H9 (cell line): ENCODE measurements at regions not wholly inside any gene's neighbourhood (a gene's known extent, or its start where the extent isn't known, plus 50 kb on each side); places are given as distances from the start of the nearest gene placed in this dataset.

Experiments
- DNase-seq: peaks from one replicate; pipeline ENCODE4 v3.0.0-alpha.2; 2017
- H2AFZ ChIP-seq: one replicate; pipeline ENCODE4 v1.6.1; 2013; ENCODE audit warnings: mild to moderate bottlenecking, low read length, control low read depth, moderate library complexity
- H2AK5ac ChIP-seq: 2 replicates; pipeline ENCODE4 v1.6.1; 2013; ENCODE audit warnings: low read length, control low read depth, mixed read lengths; ENCODE audit not compliant: insufficient read length
- H2BK120ac ChIP-seq: one replicate; pipeline ENCODE4 v1.6.1; 2013; ENCODE audit warnings: low read depth, mild to moderate bottlenecking, low read length, control low read depth, inconsistent platforms; ENCODE audit not compliant: poor library complexity, severe bottlenecking
- H2BK12ac ChIP-seq: 2 replicates; pipeline ENCODE4 v1.6.1; 2013; ENCODE audit warnings: low read length, control low read depth, mixed read lengths, low read depth; ENCODE audit not compliant: insufficient read length
- H2BK15ac ChIP-seq: 2 replicates; pipeline ENCODE4 v1.6.1; 2013; ENCODE audit warnings: low read depth, low read length, control low read depth
- H2BK20ac ChIP-seq: one replicate; pipeline ENCODE4 v1.6.1; 2013; ENCODE audit warnings: low read depth, mild to moderate bottlenecking, low read length, control low read depth, inconsistent platforms; ENCODE audit not compliant: poor library complexity, severe bottlenecking
- H2BK5ac ChIP-seq: 2 replicates; pipeline ENCODE4 v1.6.1; 2013; ENCODE audit warnings: low read length, control low read depth, mixed read lengths; ENCODE audit not compliant: insufficient read length
- H3K14ac ChIP-seq: 2 replicates; pipeline ENCODE4 v1.6.1; 2013; ENCODE audit warnings: low read length, control low read depth; ENCODE audit not compliant: insufficient read depth
- H3K18ac ChIP-seq: 2 replicates; pipeline ENCODE4 v1.6.1; 2013; ENCODE audit warnings: low read depth, mild to moderate bottlenecking, mixed read lengths, low read length, control low read depth; ENCODE audit not compliant: insufficient read length
- H3K23ac ChIP-seq: 2 replicates; pipeline ENCODE4 v1.6.1; 2013; ENCODE audit warnings: low read length, control low read depth, mixed read lengths, low read depth; ENCODE audit not compliant: insufficient read length
- H3K23me2 ChIP-seq: 2 replicates; pipeline ENCODE4 v1.6.1; 2013; ENCODE audit warnings: low read depth, mild to moderate bottlenecking, mixed read lengths, low read length, control low read depth; ENCODE audit not compliant: insufficient read length, poor library complexity, severe bottlenecking
- H3K27ac ChIP-seq: 2 replicates; pipeline ENCODE4 v1.5.1; 2013; ENCODE audit warnings: low read length, control low read depth, mixed read lengths, low read depth; ENCODE audit not compliant: insufficient read length
- H3K27me3 ChIP-seq: 2 replicates; pipeline ENCODE4 v1.6.1; 2013; ENCODE audit warnings: low read length, control low read depth, inconsistent platforms; ENCODE audit not compliant: insufficient read depth
- H3K4ac ChIP-seq: 2 replicates; pipeline ENCODE4 v1.6.1; 2013; ENCODE audit warnings: low read depth, mild to moderate bottlenecking, control low read depth, inconsistent platforms, low read length, moderate library complexity
- H3K4me1 ChIP-seq: 2 replicates; pipeline ENCODE4 v1.6.1; 2013; ENCODE audit warnings: low read length, control low read depth, inconsistent platforms; ENCODE audit not compliant: insufficient read depth
- H3K4me2 ChIP-seq: 2 replicates; pipeline ENCODE4 v1.6.1; 2013; ENCODE audit warnings: low read length, control low read depth, mixed read lengths; ENCODE audit not compliant: insufficient read length, insufficient read depth
- H3K56ac ChIP-seq: 2 replicates; pipeline ENCODE4 v1.6.1; 2013; ENCODE audit warnings: low read depth, mild to moderate bottlenecking, mixed read lengths, low read length, control low read depth; ENCODE audit not compliant: insufficient read length
- H3K79me1 ChIP-seq: 2 replicates; pipeline ENCODE4 v1.6.1; 2013; ENCODE audit warnings: low read depth, mild to moderate bottlenecking, moderate library complexity, low read length, control low read depth, inconsistent platforms; ENCODE audit not compliant: insufficient read depth, poor library complexity, severe bottlenecking
- H3K79me2 ChIP-seq: 2 replicates; pipeline ENCODE4 v1.6.1; 2013; ENCODE audit warnings: low read length, control low read depth, inconsistent platforms; ENCODE audit not compliant: insufficient read depth
- H3K9ac ChIP-seq: 2 replicates; pipeline ENCODE4 v1.6.1; 2013; ENCODE audit warnings: low read length, control low read depth, mixed read lengths; ENCODE audit not compliant: insufficient read length; ENCODE audit errors: extremely low read depth
- H3K9me3 ChIP-seq: one replicate; pipeline ENCODE4 v1.6.1; 2013; ENCODE audit warnings: low read depth, low read length, inconsistent platforms; ENCODE audit not compliant: control insufficient read depth
- H3T11ph ChIP-seq: one replicate; pipeline ENCODE4 v1.6.1; 2013; ENCODE audit warnings: mild to moderate bottlenecking, low read length, control low read depth, inconsistent platforms
- H4K20me1 ChIP-seq: one replicate; pipeline ENCODE4 v1.6.1; 2013; ENCODE audit not compliant: control insufficient read depth, insufficient read length, insufficient read depth
- H4K5ac ChIP-seq: 2 replicates; pipeline ENCODE4 v1.6.1; 2013; ENCODE audit warnings: low read depth, mild to moderate bottlenecking, mixed read lengths, low read length, control low read depth; ENCODE audit not compliant: insufficient read length
- H4K8ac ChIP-seq: replicated peaks from 2 replicates; pipeline ENCODE4 v1.6.1; 2013; ENCODE audit warnings: low read length, control low read depth, mixed read lengths, low read depth; ENCODE audit not compliant: insufficient read length
- H4K91ac ChIP-seq: 2 replicates; pipeline ENCODE4 v1.6.1; 2013; ENCODE audit warnings: low read depth, mild to moderate bottlenecking, moderate library complexity, mixed read lengths, low read length, control low read depth; ENCODE audit not compliant: insufficient read length
- H3K27ac Mint-ChIP-seq, 3 experiments: 2 replicates in 2 of 3; 3 replicates in 1 of 3; pipeline ENCODE4 v1.8.0; 2020 to 2021; ENCODE audit warnings: mixed read lengths in 3 of 3, mild to moderate bottlenecking in 1 of 3, moderate library complexity in 1 of 3
- H3K27me3 Mint-ChIP-seq: 2 replicates; pipeline ENCODE4 v1.8.0; 2021; ENCODE audit warnings: low read depth, mild to moderate bottlenecking, moderate library complexity, mixed read lengths
- H3K36me3 Mint-ChIP-seq, 3 experiments: 2 replicates in 2 of 3; 3 replicates in 1 of 3; pipeline ENCODE4 v1.8.0; 2020 to 2021; ENCODE audit warnings: low read depth in 3 of 3, mixed read lengths in 3 of 3; ENCODE audit not compliant: insufficient read depth in 1 of 3
- H3K4me1 Mint-ChIP-seq, 2 experiments: 2 replicates each; pipeline ENCODE4 v1.8.0; 2020; ENCODE audit warnings: mixed read lengths in 2 of 2
- H3K4me3 Mint-ChIP-seq, 2 experiments: 2 replicates in 1 of 2; 3 replicates in 1 of 2; pipeline ENCODE4 v1.8.0; 2020 to 2021; ENCODE audit warnings: mild to moderate bottlenecking in 2 of 2, mixed read lengths in 2 of 2, moderate library complexity in 1 of 2
- H3K9me3 Mint-ChIP-seq, 2 experiments: 2 replicates in 1 of 2; 3 replicates in 1 of 2; pipeline ENCODE4 v1.8.0; 2020; ENCODE audit warnings: mild to moderate bottlenecking in 2 of 2, mixed read lengths in 2 of 2, moderate library complexity in 1 of 2
- CTCF ChIP-seq: fragments of 200-600 bp; sonication (generic); conservative IDR thresholded peaks from 3 replicates; pipeline ENCODE4 v1.8.0; 2021; ENCODE audit warnings: antibody characterized with exemption, mild to moderate bottlenecking
- WGBS: extraction: QIAGEN DNeasy Blood & Tissue Kit; methylation state at CpG from one replicate; pipeline ENCODE4 v1.1.7; 2013; ENCODE audit warnings: missing lambda C conversion rate, low lambda C conversion rate, mixed read lengths; ENCODE audit not compliant: insufficient read length; ENCODE audit errors: extremely low coverage; 5-methylcytosine and 5-hydroxymethylcytosine counted together

- no peak overlapping the region for H4K5ac ChIP-seq
- no peak overlapping the region for H4K8ac ChIP-seq
- no peak overlapping the region for H2AFZ ChIP-seq
- H2BK15ac ChIP-seq: no peak overlapping the region
- no peaks in the 10 kb centered on the region for H3K9me3 Mint-ChIP-seq
- H3K23ac ChIP-seq: no peak overlapping the region
- WGBS: no CpG with 5 or more reads among the region's 4 CpGs
- H3K27me3 ChIP-seq: no peaks in the 10 kb centered on the region
- TF ChIP-seq CTCF: no peak
- H3K4me2 ChIP-seq: no peak overlapping the region
- no peak overlapping the region for H4K91ac ChIP-seq
- no peak overlapping the region for H2BK12ac ChIP-seq
- no peak overlapping the region for H2BK120ac ChIP-seq
- no peak overlapping the region for H3K18ac ChIP-seq
- no peak overlapping the region for H3K27ac ChIP-seq
- no peak overlapping the region for H3T11ph ChIP-seq
- no peak overlapping the region for H2BK20ac ChIP-seq
- H3K4me1 Mint-ChIP-seq: peaks cover 4 to 6% of the 10 kb centered on the region in 2 experiments; a peak in 2 of 4 replicates
- H3K4me3 Mint-ChIP-seq: no peak overlapping the region
- no peaks in the 10 kb centered on the region for H3K23me2 ChIP-seq
- peak; percentile 38 for DNase-seq
- H3K27ac Mint-ChIP-seq: no peak overlapping the region; a peak in 1 of 7 replicates
- H2AK5ac ChIP-seq: no peak overlapping the region
- no peak overlapping the region for H3K14ac ChIP-seq
- H4K20me1 ChIP-seq: no peaks in the 10 kb centered on the region
- no peak overlapping the region for H3K9ac ChIP-seq
- no peaks in the 10 kb centered on the region for H3K9me3 ChIP-seq
- no peaks in the 10 kb centered on the region; the same call in 1 of the 2 replicates for H3K4me1 ChIP-seq
- H2BK5ac ChIP-seq: no peak overlapping the region
- H3K36me3 Mint-ChIP-seq: no peaks in the 10 kb centered on the region
- H3K79me2 ChIP-seq: no peaks in the 10 kb centered on the region
- no peak overlapping the region for H3K4ac ChIP-seq
- H3K27me3 Mint-ChIP-seq: no peaks in the 10 kb centered on the region
- H3K79me1 ChIP-seq: no peaks in the 10 kb centered on the region
- no peak overlapping the region for H3K56ac ChIP-seq
Observed at GRCh38 chr20:7090811-7091210, 323.3 kb downstream of the BMP2 start.
